Loucy (cell line): ENCODE measurements at regions not wholly inside any gene's neighbourhood (a gene's known extent, or its start where the extent isn't known, plus 50 kb on each side); places are given as distances from the start of the nearest gene placed in this dataset.

Experiments
- H2AFZ ChIP-seq: fragments of 200-600 bp; sonication (generic); 2 replicates; pipeline ENCODE4 v1.6.0; 2016; ENCODE audit warnings: antibody characterized with exemption, mild to moderate bottlenecking, low read length, moderate library complexity
- H3F3A ChIP-seq: fragments of 200-600 bp; 2 replicates; pipeline ENCODE4 v1.6.0; 2016; ENCODE audit warnings: antibody characterized with exemption, low read depth, mild to moderate bottlenecking
- H3K27me3 ChIP-seq: fragments of 200-600 bp; sonication (generic); 2 replicates; pipeline ENCODE4 v1.6.1; 2014; ENCODE audit warnings: low read length, mild to moderate bottlenecking; ENCODE audit not compliant: insufficient read depth, poor library complexity, severe bottlenecking
- H3K36me3 ChIP-seq: fragments of 200-600 bp; sonication (generic); 2 replicates; pipeline ENCODE4 v1.6.1; 2016; ENCODE audit warnings: low read length; ENCODE audit not compliant: insufficient read depth
- H3K4me1 ChIP-seq: fragments of 200-600 bp; sonication (generic); 2 replicates; pipeline ENCODE4 v1.5.1; 2014; ENCODE audit warnings: low read length, mild to moderate bottlenecking; ENCODE audit not compliant: insufficient read depth, poor library complexity, severe bottlenecking
- H3K4me2 ChIP-seq: fragments of 200-600 bp; sonication (generic); 2 replicates; pipeline ENCODE4 v1.6.0; 2014; ENCODE audit warnings: antibody characterized with exemption, low read length, low read depth, mild to moderate bottlenecking; ENCODE audit not compliant: poor library complexity, severe bottlenecking
- H3K4me3 ChIP-seq: fragments of 200-600 bp; sonication (generic); 2 replicates; pipeline ENCODE4 v1.5.1; 2014; ENCODE audit warnings: low read length, mild to moderate bottlenecking, mixed read lengths; ENCODE audit not compliant: poor library complexity, severe bottlenecking
- H3K79me2 ChIP-seq: fragments of 200-600 bp; sonication (generic); 2 replicates; pipeline ENCODE4 v1.6.1; 2014; ENCODE audit warnings: low read length; ENCODE audit not compliant: insufficient read depth
- H3K9ac ChIP-seq: fragments of 200-600 bp; sonication (generic); 2 replicates; pipeline ENCODE4 v1.6.0; 2014; ENCODE audit warnings: mild to moderate bottlenecking, low read depth, low read length, moderate library complexity; ENCODE audit not compliant: poor library complexity, severe bottlenecking
- H3K9me2 ChIP-seq: fragments of 200-600 bp; sonication (generic); replicated peaks from 2 replicates; pipeline ENCODE4 v1.6.1; 2016; ENCODE audit warnings: low read depth, low read length, mixed read lengths
- H3K9me3 ChIP-seq: fragments of 200-600 bp; sonication (generic); 2 replicates; pipeline ENCODE4 v1.6.1; 2014; ENCODE audit warnings: mild to moderate bottlenecking, antibody characterized with exemption, low read length, low read depth; ENCODE audit not compliant: insufficient read depth
- H4K20me1 ChIP-seq: fragments of 200-600 bp; sonication (generic); 2 replicates; pipeline ENCODE4 v1.6.0; 2014; ENCODE audit warnings: antibody characterized with exemption, low read length, mild to moderate bottlenecking; ENCODE audit not compliant: insufficient read depth, poor library complexity, severe bottlenecking
- CTCF ChIP-seq: fragments of 200-600 bp; sonication (generic); conservative IDR thresholded peaks from 2 replicates; pipeline ENCODE4 v1.5.1; 2014; ENCODE audit warnings: mild to moderate bottlenecking, antibody characterized with exemption, low read length
- EZH2phosphoT487 ChIP-seq: fragments of 200-600 bp; IDR thresholded peaks from 2 replicates; pipeline ENCODE4 v1.6.1; 2018; ENCODE audit warnings: antibody characterized with exemption, mild to moderate bottlenecking, moderate library complexity, borderline replicate concordance

GRCh38 chr18:45359275-45360009, 255.8 kb upstream of the SLC14A2 start:
- Histone ChIP-seq H2AFZ (no peak overlapping the region), H3K9me2 (no peaks in the 10 kb centered on the region), H3K36me3 (no peaks in the 10 kb centered on the region), H3K79me2 (no peaks in the 10 kb centered on the region), H3K27me3 (no peaks in the 10 kb centered on the region), H3K9me3 (no peaks in the 10 kb centered on the region), H3F3A (no peaks in the 10 kb centered on the region), H3K4me2 (no peak overlapping the region), H3K4me3 (no peak overlapping the region), H3K4me1 (no peaks in the 10 kb centered on the region), H3K9ac (no peak overlapping the region), H4K20me1 (no peaks in the 10 kb centered on the region)
- TF ChIP-seq EZH2phosphoT487, result no peak
- no peak for TF ChIP-seq CTCF

GRCh38 chr18:45361125-45361851, 254.0 kb upstream of the SLC14A2 start:
- Histone ChIP-seq H3K9me2 (no peaks in the 10 kb centered on the region), H3K4me2 (no peak overlapping the region), H3K4me3 (no peak overlapping the region), H4K20me1 (no peaks in the 10 kb centered on the region), H3K79me2 (no peaks in the 10 kb centered on the region), H3K9ac (no peak overlapping the region), H3F3A (no peaks in the 10 kb centered on the region), H3K36me3 (no peaks in the 10 kb centered on the region), H2AFZ (no peak overlapping the region), H3K9me3 (no peaks in the 10 kb centered on the region), H3K27me3 (no peaks in the 10 kb centered on the region), H3K4me1 (no peaks in the 10 kb centered on the region)
- TF ChIP-seq CTCF (no peak), EZH2phosphoT487 (no peak)

GRCh38 chr18:45363196-45363595, 252.1 kb upstream of the SLC14A2 start:
- TF ChIP-seq EZH2phosphoT487 (no peak), CTCF (no peak)
- Histone ChIP-seq H4K20me1 (no peaks in the 10 kb centered on the region), H3K4me2 (no peak overlapping the region), H3K36me3 (no peaks in the 10 kb centered on the region), H3F3A (no peaks in the 10 kb centered on the region), H3K4me3 (no peak overlapping the region), H3K27me3 (no peaks in the 10 kb centered on the region), H3K9me3 (no peaks in the 10 kb centered on the region), H2AFZ (no peak overlapping the region), H3K79me2 (no peaks in the 10 kb centered on the region), H3K9ac (no peak overlapping the region), H3K9me2 (no peaks in the 10 kb centered on the region), H3K4me1 (no peaks in the 10 kb centered on the region)
